AG04449 (cell line): ENCODE measurements at regions not wholly inside any gene's neighbourhood (a gene's known extent, or its start where the extent isn't known, plus 50 kb on each side); places are given as distances from the start of the nearest gene placed in this dataset.

ENCODE experiments used
- CTCF ChIA-PET: fragments of 350-600 bp; formaldehyde crosslinking; extraction: SDS; loops from one replicate; lab custom pipeline; 2021; ENCODE audit warnings: antibody characterized with exemption; lab: Yijun Ruan, JAX
- POLR2A ChIA-PET: fragments of 400-600, 350-600 bp; formaldehyde crosslinking; extraction: SDS; loops from one replicate; lab custom pipeline; 2020; ENCODE audit warnings: antibody characterized with exemption, inconsistent platforms; lab: Yijun Ruan, JAX
- DNase-seq: peaks from one replicate; pipeline ENCODE4 v3.0.0-alpha.2; 2010; ENCODE audit warnings: low read depth, low spot score
- H3K4me3 ChIP-seq: 2 replicates; pipeline ENCODE4 v1.5.1; 2011; ENCODE audit warnings: low read depth, mild to moderate bottlenecking, control low read depth, low read length
- CTCF ChIP-seq: IDR thresholded peaks from one replicate; pipeline ENCODE4 v1.5.1; 2011; ENCODE audit warnings: mild to moderate bottlenecking, moderate library complexity, low read length, control low read depth, inconsistent platforms; ENCODE audit not compliant: insufficient read depth; ENCODE audit errors: missing control alignments

DNA sequence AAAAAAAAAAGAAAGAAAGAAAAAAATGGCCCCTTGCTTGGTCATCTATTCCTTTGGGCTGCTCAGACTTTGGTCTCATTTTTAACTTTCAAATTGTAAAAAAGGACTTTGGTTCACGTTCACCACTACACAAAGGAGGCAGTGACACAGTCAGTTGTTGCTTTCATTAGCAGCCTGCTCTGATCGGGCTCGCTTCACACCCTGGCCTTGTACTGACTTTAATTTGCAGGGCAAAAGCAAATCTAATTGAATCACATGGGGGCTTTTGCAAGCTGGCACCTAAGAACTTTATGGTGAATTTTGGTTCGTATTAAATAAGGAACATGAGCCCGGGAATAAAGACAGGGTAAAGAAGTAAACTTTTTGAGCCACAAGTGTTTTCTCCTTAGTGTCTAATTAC is 103.6 kb upstream of the CDH11 start:
- DNase-seq, result no peak
- H3K4me3 ChIP-seq, result no peak overlapping the region
- ChIA-PET CTCF (no interaction called here), POLR2A (no interaction called here)
- TF ChIP-seq CTCF, result no peak

GRCh38 chr16:65224994-65225393 is 103.1 kb upstream of the CDH11 start:
- POLR2A ChIA-PET, result no interaction called here

DNA sequence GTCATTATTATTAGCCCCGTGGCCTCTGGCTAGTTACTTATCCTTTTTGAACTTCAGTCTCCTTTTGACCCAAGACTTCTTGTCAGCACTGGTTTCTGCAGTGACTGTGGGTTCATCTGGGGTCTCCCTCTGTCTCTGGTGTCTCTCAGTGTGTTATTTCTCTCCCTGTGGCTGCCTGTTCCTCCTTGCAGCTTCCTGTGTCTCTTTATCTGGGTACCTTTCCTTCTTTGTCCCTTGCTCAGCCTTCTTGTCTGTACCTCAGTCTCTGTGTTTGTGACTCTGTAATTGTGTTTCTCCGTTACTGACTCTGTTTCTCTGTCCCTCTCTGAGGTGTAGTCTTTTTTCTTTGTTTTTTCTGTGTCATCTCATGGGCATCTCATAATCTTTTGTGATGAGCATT is 102.6 kb upstream of the CDH11 start:
- TF ChIP-seq CTCF, result no peak
- H3K4me3 ChIP-seq, result no peak overlapping the region
- no peak for DNase-seq
- ChIA-PET CTCF (no interaction called here), POLR2A (interaction anchor here (0.7 kb wide), 1 partner anchor 28 kb away, joined by 3 read pairs; no protein-coding TSS in a partner anchor)

More at GRCh38 chr16:65224994-65225393, 103.1 kb upstream of the CDH11 start:
- TF ChIP-seq CTCF, result no peak
- CTCF ChIA-PET, result no interaction called here
- H3K4me3 ChIP-seq, result no peak overlapping the region
- DNase-seq, result no peak

- DNase-seq, result no peak
- CTCF ChIA-PET, result no interaction called here
- POLR2A ChIA-PET, result no interaction called here
- no peak overlapping the region for H3K4me3 ChIP-seq
- no peak for TF ChIP-seq CTCF
Measured at GRCh38 chr16:65223335-65223734, 101.5 kb upstream of the CDH11 start.

DNA sequence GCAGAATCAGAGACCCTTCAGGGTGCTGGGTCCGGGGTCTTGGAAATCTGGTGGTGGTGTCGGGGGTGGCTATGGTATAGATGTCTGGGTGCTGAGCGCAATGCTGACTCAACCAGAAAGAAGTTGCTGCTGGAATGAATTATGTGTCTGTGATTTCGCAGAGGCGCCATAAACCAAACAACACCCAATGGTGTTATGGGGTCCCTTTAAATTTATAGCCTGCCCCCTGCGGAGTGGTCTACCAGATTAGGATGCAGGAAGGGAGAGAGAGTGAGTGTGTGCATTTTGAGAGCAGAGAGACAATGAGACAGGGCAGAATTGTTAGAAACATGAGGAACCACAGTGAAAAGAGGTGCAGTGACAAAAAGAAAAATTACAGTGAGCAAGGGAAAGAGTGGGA is 100.7 kb upstream of the CDH11 start:
- DNase-seq, result no peak
- ChIA-PET CTCF (no interaction called here), POLR2A (no interaction called here)
- H3K4me3 ChIP-seq, result no peak overlapping the region
- no peak for TF ChIP-seq CTCF

GRCh38 chr16:65222049-65222448 is 100.2 kb upstream of the CDH11 start:
- no peak for DNase-seq

More at GRCh38 chr16:65222049-65222448, 100.2 kb upstream of the CDH11 start:
- TF ChIP-seq CTCF, result no peak
- H3K4me3 ChIP-seq, result no peak overlapping the region
- CTCF ChIA-PET, result no interaction called here
- POLR2A ChIA-PET, result no interaction called here
